Thoracic aorta (tissue), 2 donors: ENCODE measurements at regions not wholly inside any gene's neighbourhood (a gene's known extent, or its start where the extent isn't known, plus 50 kb on each side); places are given as distances from the start of the nearest gene placed in this dataset.

ENCODE experiments used
- ATAC-seq: fragments of 150-250 bp; one replicate; pipeline ENCODE4 v1.8.0; 2017; ENCODE audit warnings: low read depth; ENCODE audit not compliant: insufficient number of reproducible peaks, low FRiP score
- DNase-seq: peaks from one replicate; pipeline ENCODE4 v3.0.0-alpha.2; 2020; ENCODE audit warnings: low spot score
- H3K27ac ChIP-seq, 2 donors: fragments of 200-600 bp; sonication (generic); 1 replicate in 1 of 2; 2 replicates in 1 of 2; pipeline ENCODE4 v1.5.1; 2016; ENCODE audit warnings: mild to moderate bottlenecking in 2 of 2, moderate library complexity in 2 of 2
- H3K27me3 ChIP-seq: fragments of 200-600 bp; sonication (generic); replicated peaks from 2 replicates; pipeline ENCODE4 v1.6.0; 2016; ENCODE audit warnings: mild to moderate bottlenecking; ENCODE audit not compliant: insufficient read depth
- H3K36me3 ChIP-seq: fragments of 200-600 bp; sonication (generic); one replicate; pipeline ENCODE4 v1.5.1; 2016
- H3K4me1 ChIP-seq, 2 donors: fragments of 200-600 bp; sonication (generic); 1 replicate in 1 of 2; 2 replicates in 1 of 2; pipeline versions ENCODE4 v1.5.1 to v1.6.0; 2016; ENCODE audit warnings: low read depth in 2 of 2, mild to moderate bottlenecking in 1 of 2; ENCODE audit not compliant: control insufficient read depth in 1 of 2
- H3K4me3 ChIP-seq: fragments of 200-600 bp; sonication (generic); 2 replicates; pipeline ENCODE4 v1.5.1; 2016; ENCODE audit warnings: mild to moderate bottlenecking
- H3K9me3 ChIP-seq: fragments of 200-600 bp; sonication (generic); 2 replicates; pipeline ENCODE4 v1.5.1; 2016
- CTCF ChIP-seq: fragments of 200-600 bp; sonication (generic); IDR thresholded peaks from one replicate; pipeline ENCODE4 v1.5.1; 2019; ENCODE audit warnings: antibody characterized with exemption

- TF ChIP-seq CTCF, result no peak
- Histone ChIP-seq H3K27me3 (no peaks in the 10 kb centered on the region), H3K27ac (no peak overlapping the region), H3K9me3 (no peaks in the 10 kb centered on the region), H3K36me3 (no peaks in the 10 kb centered on the region), H3K4me1 (no peaks in the 10 kb centered on the region), H3K4me3 (no peak overlapping the region)
- DNase-seq (no peak), ATAC-seq (no peak)
These were observed 1256.5 kb downstream of the EFNB2 start for GRCh38 chr13:105278943-105279381.

GRCh38 chr13:105276571-105276970 is 1258.9 kb downstream of the EFNB2 start:
- Histone ChIP-seq H3K36me3 (no peaks in the 10 kb centered on the region), H3K27me3 (no peaks in the 10 kb centered on the region), H3K4me3 (no peak overlapping the region), H3K4me1 (no peaks in the 10 kb centered on the region), H3K9me3 (no peaks in the 10 kb centered on the region), H3K27ac (no peak overlapping the region)
- ATAC-seq (no peak), DNase-seq (no peak)
- no peak for TF ChIP-seq CTCF

GRCh38 chr13:105273665-105274222 is 1261.7 kb downstream of the EFNB2 start:
- ATAC-seq (no peak), DNase-seq (no peak)
- TF ChIP-seq CTCF, result no peak
- Histone ChIP-seq H3K4me1 (no peaks in the 10 kb centered on the region), H3K36me3 (no peaks in the 10 kb centered on the region), H3K27me3 (no peaks in the 10 kb centered on the region), H3K4me3 (no peak overlapping the region), H3K27ac (no peak overlapping the region), H3K9me3 (no peaks in the 10 kb centered on the region)

GRCh38 chr13:105272660-105273631 is 1262.5 kb downstream of the EFNB2 start:
- H3K27ac ChIP-seq, result no peak overlapping the region
- H3K4me3 ChIP-seq, result no peak overlapping the region
- no peaks in the 10 kb centered on the region for H3K9me3 ChIP-seq
- no peaks in the 10 kb centered on the region for H3K4me1 ChIP-seq
- ATAC-seq, result no peak
- no peak for DNase-seq
- TF ChIP-seq CTCF, result no peak
- no peaks in the 10 kb centered on the region for H3K27me3 ChIP-seq
- no peaks in the 10 kb centered on the region for H3K36me3 ChIP-seq

- ATAC-seq, result no peak
- no peaks in the 10 kb centered on the region for H3K9me3 ChIP-seq
- no peaks in the 10 kb centered on the region for H3K4me1 ChIP-seq
- no peak for DNase-seq
- H3K27me3 ChIP-seq, result no peaks in the 10 kb centered on the region
- no peak overlapping the region for H3K4me3 ChIP-seq
- H3K27ac ChIP-seq, result no peak overlapping the region
- no peak for TF ChIP-seq CTCF
- no peaks in the 10 kb centered on the region for H3K36me3 ChIP-seq
These were observed 1268.8 kb downstream of the EFNB2 start for GRCh38 chr13:105266615-105267014.
